Uterus (tissue), 3 donors: ENCODE measurements at regions not wholly inside any gene's neighbourhood (a gene's known extent, or its start where the extent isn't known, plus 50 kb on each side); places are given as distances from the start of the nearest gene placed in this dataset.

Experiments
- DNase-seq, 2 donors: peaks; one replicate each; pipeline ENCODE4 v3.0.0-alpha.2; 2019 to 2020
- H3K27ac ChIP-seq, 2 donors: fragments of 200-600 bp; sonication (generic); 1 replicate in 1 of 2; 2 replicates in 1 of 2; pipeline ENCODE4 v1.5.1; 2016 to 2018
- H3K27me3 ChIP-seq, 2 donors: fragments of 200-600 bp; sonication (generic); one replicate each; pipeline ENCODE4 v1.5.1; 2018 to 2019; ENCODE audit warnings: control low read depth in 1 of 2
- H3K36me3 ChIP-seq, 2 donors: fragments of 200-600 bp; sonication (generic); one replicate each; pipeline ENCODE4 v1.5.1; 2019; ENCODE audit warnings: control low read depth in 1 of 2
- H3K4me1 ChIP-seq, 2 donors: fragments of 200-600 bp; sonication (generic); one replicate each; pipeline ENCODE4 v1.5.1; 2018 to 2019; ENCODE audit warnings: control low read depth in 1 of 2
- H3K4me3 ChIP-seq, 2 donors: fragments of 200-600 bp; sonication (generic); 1 replicate in 1 of 2; 2 replicates in 1 of 2; pipeline ENCODE4 v1.5.1; 2018 to 2019; ENCODE audit warnings: mild to moderate bottlenecking in 1 of 2
- H3K9me3 ChIP-seq, 2 donors: fragments of 200-600 bp; sonication (generic); one replicate each; pipeline ENCODE4 v1.5.1; 2019; ENCODE audit warnings: control low read depth in 1 of 2
- POLR2A ChIP-seq, 2 donors: fragments of 450-650 bp; IDR thresholded peaks; one replicate each; pipeline ENCODE4 v1.6.1; 2016; ENCODE audit warnings: antibody characterized with exemption in 2 of 2, mild to moderate bottlenecking in 1 of 2, moderate library complexity in 1 of 2
- intact Hi-C: fragments of 100-400 bp; cut with DNase I; formaldehyde crosslinking; loops from one replicate; pipeline ENCODE4 v1.15.1; 2023; ENCODE audit warnings: low total_unique reads
- TF ChIP-seq, protein P1 (sequence below), 4 experiments: fragments of 200-600 bp in 2 of 4; fragments of 450-650 bp in 2 of 4; sonication (generic) in 2 of 4; IDR thresholded peaks; one replicate each; pipeline ENCODE4 v1.5.1; 2016 to 2019; ENCODE audit warnings: antibody characterized with exemption in 4 of 4, mild to moderate bottlenecking in 2 of 4, moderate library complexity in 1 of 4
- donor health status: DM: yes; HTN: yes; CAD: no.

DNA sequence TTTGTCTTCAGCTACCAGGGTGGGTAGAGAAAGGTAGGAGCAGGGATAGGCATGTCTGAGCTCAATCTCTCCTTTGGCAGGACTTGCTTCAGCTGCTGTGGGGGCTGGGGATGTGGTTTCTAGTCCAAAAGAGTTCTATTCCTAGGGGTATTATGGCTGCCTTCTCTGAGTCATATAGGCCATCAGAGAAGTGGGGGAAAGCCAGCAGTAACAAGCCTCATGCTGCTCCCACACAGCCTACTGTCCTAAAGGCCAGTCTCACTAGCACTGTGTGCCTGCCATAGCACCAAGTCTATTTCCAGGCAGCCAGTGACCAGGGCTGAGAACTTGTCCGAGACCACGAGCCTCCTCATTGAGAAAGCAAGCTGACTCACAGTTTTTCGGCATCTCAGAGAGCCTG is 270.6 kb downstream of the DCAF12L2 start:
- Histone ChIP-seq H3K36me3 (no peaks in the 10 kb centered on the region), H3K9me3 (no peaks in the 10 kb centered on the region)

DNA sequence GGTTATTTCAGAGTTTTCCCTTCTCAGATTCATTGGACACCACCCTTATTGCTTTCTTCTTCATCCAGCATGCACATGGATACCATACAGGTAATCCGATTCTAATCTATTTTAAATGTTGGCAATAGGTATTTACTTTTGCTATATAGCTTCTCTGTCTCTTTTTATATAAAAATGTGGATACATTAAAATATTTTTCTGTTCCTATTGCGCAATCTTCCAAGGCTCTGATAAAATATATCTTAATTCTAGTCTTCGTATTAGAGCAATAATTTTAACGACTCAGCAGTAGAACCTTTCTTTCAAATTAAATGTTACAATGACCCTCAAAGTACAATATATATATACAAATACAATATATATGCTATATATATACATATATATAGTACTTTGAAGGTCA is 239.8 kb downstream of the DCAF12L2 start:
- no peak for DNase-seq
- no peak overlapping the region for H3K27ac ChIP-seq
- TF ChIP-seq, protein P1, sequence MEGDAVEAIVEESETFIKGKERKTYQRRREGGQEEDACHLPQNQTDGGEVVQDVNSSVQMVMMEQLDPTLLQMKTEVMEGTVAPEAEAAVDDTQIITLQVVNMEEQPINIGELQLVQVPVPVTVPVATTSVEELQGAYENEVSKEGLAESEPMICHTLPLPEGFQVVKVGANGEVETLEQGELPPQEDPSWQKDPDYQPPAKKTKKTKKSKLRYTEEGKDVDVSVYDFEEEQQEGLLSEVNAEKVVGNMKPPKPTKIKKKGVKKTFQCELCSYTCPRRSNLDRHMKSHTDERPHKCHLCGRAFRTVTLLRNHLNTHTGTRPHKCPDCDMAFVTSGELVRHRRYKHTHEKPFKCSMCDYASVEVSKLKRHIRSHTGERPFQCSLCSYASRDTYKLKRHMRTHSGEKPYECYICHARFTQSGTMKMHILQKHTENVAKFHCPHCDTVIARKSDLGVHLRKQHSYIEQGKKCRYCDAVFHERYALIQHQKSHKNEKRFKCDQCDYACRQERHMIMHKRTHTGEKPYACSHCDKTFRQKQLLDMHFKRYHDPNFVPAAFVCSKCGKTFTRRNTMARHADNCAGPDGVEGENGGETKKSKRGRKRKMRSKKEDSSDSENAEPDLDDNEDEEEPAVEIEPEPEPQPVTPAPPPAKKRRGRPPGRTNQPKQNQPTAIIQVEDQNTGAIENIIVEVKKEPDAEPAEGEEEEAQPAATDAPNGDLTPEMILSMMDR (IDR thresholded peaks at IDR 0.05): no peak
- no peak for TF ChIP-seq POLR2A (IDR thresholded peaks at IDR 0.05)
- no peaks in the 10 kb centered on the region for H3K4me1 ChIP-seq
- intact Hi-C loops: no loop called here
- no peaks in the 10 kb centered on the region for H3K9me3 ChIP-seq
- H3K27me3 ChIP-seq: no peaks in the 10 kb centered on the region
- no peak overlapping the region for H3K4me3 ChIP-seq
- no peaks in the 10 kb centered on the region for H3K36me3 ChIP-seq

More for the DNA sequence above, 270.6 kb downstream of the DCAF12L2 start:
- TF ChIP-seq, protein P1 (IDR thresholded peaks at IDR 0.05): no peak
- no peak for TF ChIP-seq POLR2A (IDR thresholded peaks at IDR 0.05)
- Histone ChIP-seq H3K4me3 (no peak overlapping the region), H3K27me3 (no peaks in the 10 kb centered on the region), H3K4me1 (no peaks in the 10 kb centered on the region), H3K27ac (no peak overlapping the region)
- no peak for DNase-seq
- intact Hi-C loops: no loop called here

DNA sequence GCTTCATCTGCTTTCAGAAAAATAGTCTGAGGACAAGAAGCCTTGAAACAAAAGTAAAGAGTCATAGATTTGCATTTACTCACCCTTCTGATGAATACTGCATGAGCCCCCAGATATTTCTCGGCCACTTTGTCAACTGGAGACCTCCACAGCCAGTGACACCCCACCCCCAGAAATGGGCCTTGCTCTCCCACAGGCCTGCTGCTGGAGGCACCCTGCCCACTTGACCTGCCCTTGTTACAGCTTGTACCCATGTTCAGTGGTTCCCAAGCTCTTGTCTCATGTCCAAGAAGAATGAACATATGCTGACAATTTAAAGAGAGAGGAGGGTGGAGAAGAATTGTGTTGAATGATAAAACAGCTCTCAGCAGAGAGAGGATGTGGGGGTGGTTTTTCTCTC is 225.1 kb downstream of the DCAF12L2 start:
- Histone ChIP-seq H3K27ac (no peak overlapping the region), H3K9me3 (no peaks in the 10 kb centered on the region), H3K36me3 (no peaks in the 10 kb centered on the region), H3K4me1 (no peaks in the 10 kb centered on the region), H3K27me3 (no peaks in the 10 kb centered on the region), H3K4me3 (no peak overlapping the region)
- no peak for DNase-seq
- TF ChIP-seq POLR2A (IDR thresholded peaks at IDR 0.05): no peak
- TF ChIP-seq, protein P1 (IDR thresholded peaks at IDR 0.05): no peak
- intact Hi-C loops: no loop called here

DNA sequence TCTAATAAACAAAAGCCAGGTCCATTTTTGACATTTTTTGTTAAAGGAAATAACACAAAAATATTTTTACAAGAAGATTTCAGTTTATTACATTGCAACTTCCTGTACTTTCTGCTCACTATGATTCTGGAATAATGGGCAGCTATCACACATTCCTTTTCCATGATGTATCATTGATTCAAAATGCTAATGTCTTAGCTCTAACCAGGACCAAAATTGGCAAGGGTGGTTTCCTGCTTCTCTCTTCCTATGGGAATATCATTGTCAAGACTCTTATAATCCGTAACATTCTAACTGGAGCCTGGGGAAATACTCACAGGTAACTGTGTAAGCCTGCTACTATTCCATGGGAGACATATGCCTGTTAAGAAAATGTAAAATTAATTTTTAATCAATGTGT is 218.6 kb downstream of the DCAF12L2 start:
- Histone ChIP-seq H3K4me3 (no peak overlapping the region), H3K4me1 (no peaks in the 10 kb centered on the region), H3K27me3 (no peaks in the 10 kb centered on the region), H3K36me3 (no peaks in the 10 kb centered on the region), H3K9me3 (no peaks in the 10 kb centered on the region), H3K27ac (no peak overlapping the region)
- intact Hi-C loops: no loop called here
- no peak for DNase-seq
- TF ChIP-seq, protein P1 (IDR thresholded peaks at IDR 0.05): no peak
- TF ChIP-seq POLR2A (IDR thresholded peaks at IDR 0.05): no peak

DNA sequence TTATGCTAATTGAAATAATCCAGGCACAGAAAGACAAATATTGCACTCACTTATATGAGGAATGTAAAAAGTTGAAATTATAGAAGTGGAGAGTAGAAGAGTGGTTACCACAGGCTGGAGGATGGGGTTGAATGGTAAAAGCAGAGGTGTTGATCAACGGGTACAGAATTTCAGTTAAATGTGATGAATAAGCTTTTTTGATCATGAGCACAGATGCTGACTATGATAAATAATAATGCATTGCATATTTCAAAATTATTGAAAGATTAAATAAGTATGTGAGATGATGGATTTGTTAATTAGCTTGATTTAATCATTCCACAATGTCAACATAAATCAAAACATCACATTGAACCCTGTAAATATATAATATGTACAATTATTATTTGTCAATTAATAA is 213.1 kb downstream of the DCAF12L2 start:
- Histone ChIP-seq H3K4me1 (no peaks in the 10 kb centered on the region), H3K27me3 (no peaks in the 10 kb centered on the region), H3K4me3 (no peak overlapping the region), H3K9me3 (no peaks in the 10 kb centered on the region), H3K27ac (no peak overlapping the region), H3K36me3 (no peaks in the 10 kb centered on the region)
- intact Hi-C loops: no loop called here
- no peak for DNase-seq
- TF ChIP-seq, protein P1 (IDR thresholded peaks at IDR 0.05): no peak
- TF ChIP-seq POLR2A (IDR thresholded peaks at IDR 0.05): no peak
